ENCODE measurements at regions not wholly inside any gene's neighbourhood (a gene's known extent, or its start where the extent isn't known, plus 50 kb on each side); places are given as distances from the start of the nearest gene placed in this dataset.

DNA sequence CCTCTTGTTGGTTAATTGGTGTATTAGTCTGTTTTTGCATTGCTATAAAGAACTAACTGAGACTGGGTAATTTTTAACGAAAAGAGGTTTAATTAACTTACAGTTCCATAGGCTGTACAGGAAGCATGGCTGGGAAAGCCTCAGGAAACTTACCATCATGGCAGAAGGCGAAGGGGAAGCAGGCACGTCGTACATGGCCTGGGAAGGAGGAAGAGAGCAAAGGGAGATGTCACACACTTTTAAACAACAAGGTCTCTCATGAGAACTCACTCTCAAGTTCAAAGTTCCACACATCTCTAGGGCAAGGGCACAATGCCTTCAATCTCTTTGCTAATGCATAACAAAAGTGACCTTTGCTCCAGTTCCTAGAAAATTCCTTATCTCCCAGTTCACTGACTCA lies 125.0 kb upstream of the IRX5 start:
- TF ChIP-seq CTCF (IDR thresholded peaks at IDR 0.05; ENCODE audit: low read depth, low read length): no peak
- no peak for TF ChIP-seq POLR2A (IDR thresholded peaks at IDR 0.05; ENCODE audit: extremely low read depth, insufficient read length)
- TF ChIP-seq, protein P1, sequence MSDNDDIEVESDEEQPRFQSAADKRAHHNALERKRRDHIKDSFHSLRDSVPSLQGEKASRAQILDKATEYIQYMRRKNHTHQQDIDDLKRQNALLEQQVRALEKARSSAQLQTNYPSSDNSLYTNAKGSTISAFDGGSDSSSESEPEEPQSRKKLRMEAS (IDR thresholded peaks at IDR 0.05; ENCODE audit: low read depth, low read length): no peak
- TF ChIP-seq MYC (IDR thresholded peaks at IDR 0.05; ENCODE audit: low read depth, low read length): no peak
